ENCODE measurements at regions not wholly inside any gene's neighbourhood (a gene's known extent, or its start where the extent isn't known, plus 50 kb on each side); places are given as distances from the start of the nearest gene placed in this dataset.

- no peak overlapping the region for H3K4me3 ChIP-seq (ENCODE audit: low read length)
- no peak for TF ChIP-seq CTCF (conservative IDR thresholded peaks at IDR 0.05; ENCODE audit: low read length)
Measured at GRCh38 chr2:220247588-220248350, 620.3 kb downstream of the SLC4A3 start.

GRCh38 chr2:220259662-220260061 is 632.2 kb downstream of the SLC4A3 start:
- TF ChIP-seq CTCF (conservative IDR thresholded peaks at IDR 0.05; ENCODE audit: low read length) = no peak
- H3K4me3 ChIP-seq (ENCODE audit: low read length) = no peak overlapping the region
- no peak for DNase-seq (ENCODE audit: low read depth)

More at GRCh38 chr2:220247588-220248350, 620.3 kb downstream of the SLC4A3 start:
- DNase-seq (ENCODE audit: low read depth) = no peak

GRCh38 chr2:220263300-220263699 is 635.9 kb downstream of the SLC4A3 start:
- TF ChIP-seq CTCF (conservative IDR thresholded peaks at IDR 0.05; ENCODE audit: low read length) = no peak
- no peak for DNase-seq (ENCODE audit: low read depth)
- H3K4me3 ChIP-seq (ENCODE audit: low read length) = no peak overlapping the region

GRCh38 chr2:220269367-220269766 is 641.9 kb downstream of the SLC4A3 start:
- TF ChIP-seq CTCF (conservative IDR thresholded peaks at IDR 0.05; ENCODE audit: low read length) = no peak
- H3K4me3 ChIP-seq (ENCODE audit: low read length) = no peak overlapping the region
- DNase-seq (ENCODE audit: low read depth) = no peak

GRCh38 chr2:220270481-220271070 is 643.1 kb downstream of the SLC4A3 start:
- H3K4me3 ChIP-seq (ENCODE audit: low read length) = no peak overlapping the region
- TF ChIP-seq CTCF (conservative IDR thresholded peaks at IDR 0.05; ENCODE audit: low read length) = no peak
- DNase-seq (ENCODE audit: low read depth) = no peak

GRCh38 chr2:220272656-220273055 is 645.2 kb downstream of the SLC4A3 start:
- no peak overlapping the region for H3K4me3 ChIP-seq (ENCODE audit: low read length)
- no peak for TF ChIP-seq CTCF (conservative IDR thresholded peaks at IDR 0.05; ENCODE audit: low read length)

GRCh38 chr2:220273082-220273481 is 645.7 kb downstream of the SLC4A3 start:
- DNase-seq (ENCODE audit: low read depth) = no peak

More at GRCh38 chr2:220272656-220273055, 645.2 kb downstream of the SLC4A3 start:
- no peak for DNase-seq (ENCODE audit: low read depth)

More at GRCh38 chr2:220273082-220273481, 645.7 kb downstream of the SLC4A3 start:
- no peak for TF ChIP-seq CTCF (conservative IDR thresholded peaks at IDR 0.05; ENCODE audit: low read length)
- H3K4me3 ChIP-seq (ENCODE audit: low read length) = no peak overlapping the region

Data from AG10803 (cell line).